IMR-90 (cell line): ENCODE measurements at regions not wholly inside any gene's neighbourhood (a gene's known extent, or its start where the extent isn't known, plus 50 kb on each side); places are given as distances from the start of the nearest gene placed in this dataset.

Source experiments
- ATAC-seq: fragments of 200-7000 bp; cut with Tn5 transposase; 2 replicates; pipeline ENCODE4 v1.9.1; 2020; ENCODE audit warnings: low read depth, mild to moderate bottlenecking, moderate library complexity
- BruUV-seq: library from RNA; stranded (reverse); fragments of 400-500 nt; replicated peaks from 2 replicates; lab custom pipeline; 2021; lab: Mats Ljungman, UMichigan
- CTCF ChIA-PET: fragments of 300-600 bp; formaldehyde crosslinking; extraction: SDS; loops from one replicate; lab custom pipeline; 2021; ENCODE audit warnings: antibody characterized with exemption; lab: Yijun Ruan, JAX
- POLR2A ChIA-PET: fragments of 300-600 bp; sonication (Branson Sonifier 250); formaldehyde crosslinking; loops from one replicate; lab custom pipeline; 2022; ENCODE audit warnings: antibody characterized with exemption; ENCODE audit not compliant: unreplicated experiment; lab: Charles Lee
- DNase-seq: peaks from one replicate; pipeline ENCODE4 v3.0.0; 2013
- H2AFZ ChIP-seq: replicated peaks from 2 replicates; pipeline ENCODE3; 2013; ENCODE audit warnings: low read length, mild to moderate bottlenecking; ENCODE audit not compliant: poor library complexity
- H2AK5ac ChIP-seq: 2 replicates; pipeline ENCODE4 v1.6.1; 2013; ENCODE audit warnings: low read depth, low read length, inconsistent platforms
- H2AK9ac ChIP-seq: replicated peaks from 2 replicates; pipeline ENCODE3; 2013; ENCODE audit warnings: mild to moderate bottlenecking, low read depth, low read length, moderate library complexity; ENCODE audit not compliant: poor library complexity
- H2BK120ac ChIP-seq: 2 replicates; pipeline ENCODE4 v1.6.1; 2013; ENCODE audit warnings: low read depth, low read length, inconsistent platforms
- H2BK15ac ChIP-seq: 3 replicates; pipeline ENCODE4 v1.6.1; 2013; ENCODE audit warnings: low read depth, low read length, inconsistent platforms
- H2BK20ac ChIP-seq: 2 replicates; pipeline ENCODE4 v1.6.1; 2013; ENCODE audit warnings: low read depth, mild to moderate bottlenecking, inconsistent platforms, low read length, moderate library complexity
- H2BK5ac ChIP-seq: 2 replicates; pipeline ENCODE4 v1.6.1; 2013; ENCODE audit warnings: mild to moderate bottlenecking, low read depth, low read length, inconsistent platforms; ENCODE audit not compliant: poor library complexity, severe bottlenecking
- H3K14ac ChIP-seq: replicated peaks from 2 replicates; pipeline ENCODE4 v1.6.1; 2013; ENCODE audit warnings: low read depth, low read length, inconsistent platforms
- H3K18ac ChIP-seq: 2 replicates; pipeline ENCODE4 v1.6.1; 2013; ENCODE audit warnings: low read depth, low read length, control low read depth
- H3K23ac ChIP-seq: 2 replicates; pipeline ENCODE4 v1.6.1; 2013; ENCODE audit warnings: low read depth, low read length, inconsistent platforms
- H3K27ac ChIP-seq: 2 replicates; pipeline ENCODE4 v1.5.1; 2013; ENCODE audit warnings: mild to moderate bottlenecking, control low read depth, low read length; ENCODE audit not compliant: insufficient read depth
- H3K27me3 ChIP-seq: 2 replicates; pipeline ENCODE4 v1.6.1; 2013; ENCODE audit warnings: low read length; ENCODE audit not compliant: control insufficient read depth, insufficient read depth
- H3K36me3 ChIP-seq: 2 replicates; pipeline ENCODE4 v1.6.1; 2013; ENCODE audit warnings: low read length, mixed read lengths; ENCODE audit not compliant: control insufficient read depth, insufficient read depth
- H3K4ac ChIP-seq: 2 replicates; pipeline ENCODE4 v1.6.1; 2013; ENCODE audit warnings: low read depth, low read length, inconsistent platforms
- H3K4me1 ChIP-seq: 2 replicates; pipeline ENCODE4 v1.6.1; 2013; ENCODE audit warnings: low read length, mixed read lengths; ENCODE audit not compliant: control insufficient read depth, insufficient read depth
- H3K4me2 ChIP-seq: 2 replicates; pipeline ENCODE4 v1.6.1; 2013; ENCODE audit warnings: low read depth, mild to moderate bottlenecking, control low read depth, low read length, moderate library complexity
- H3K4me3 ChIP-seq: 2 replicates; pipeline ENCODE4 v1.5.1; 2013; ENCODE audit warnings: low read depth, mild to moderate bottlenecking, control low read depth, low read length, moderate library complexity; ENCODE audit not compliant: insufficient read depth
- H3K56ac ChIP-seq: 2 replicates; pipeline ENCODE4 v1.6.1; 2013; ENCODE audit warnings: low read length, inconsistent platforms; ENCODE audit not compliant: insufficient read depth; ENCODE audit errors: extremely low read depth
- H3K79me1 ChIP-seq, 2 experiments: 2 replicates each; pipeline ENCODE4 v1.6.1; 2013; ENCODE audit warnings: low read length in 2 of 2, inconsistent platforms in 1 of 2, low read depth in 1 of 2
- H3K9ac ChIP-seq: 2 replicates; pipeline ENCODE4 v1.6.1; 2013; ENCODE audit warnings: low read depth, low read length, control low read depth
- H3K9me1 ChIP-seq: 2 replicates; pipeline ENCODE4 v1.6.1; 2013; ENCODE audit warnings: low read length, inconsistent platforms; ENCODE audit not compliant: insufficient read depth
- H3K9me3 ChIP-seq: 2 replicates; pipeline ENCODE4 v1.6.1; 2013; ENCODE audit warnings: low read length; ENCODE audit not compliant: control insufficient read depth, insufficient read depth
- H4K20me1 ChIP-seq: 2 replicates; pipeline ENCODE4 v1.6.1; 2013; ENCODE audit warnings: low read length, inconsistent platforms; ENCODE audit not compliant: insufficient read depth
- H4K5ac ChIP-seq: 2 replicates; pipeline ENCODE4 v1.6.1; 2013; ENCODE audit warnings: mild to moderate bottlenecking, low read depth, low read length, control low read depth
- H4K8ac ChIP-seq, 2 experiments: 2 replicates each; pipeline ENCODE4 v1.6.1; 2013; ENCODE audit warnings: low read depth in 2 of 2, low read length in 2 of 2, control low read depth in 1 of 2, inconsistent platforms in 1 of 2
- H4K91ac ChIP-seq: 2 replicates; pipeline ENCODE4 v1.6.1; 2013; ENCODE audit warnings: low read depth, low read length, inconsistent platforms; ENCODE audit not compliant: insufficient read depth
- CEBPB ChIP-seq: IDR thresholded peaks from 2 replicates; pipeline ENCODE4 v1.6.1; 2012; ENCODE audit warnings: low read depth, low read length, improper control_type of control experiment
- FOS ChIP-seq: fragments of 150-350 bp; IDR thresholded peaks from 2 replicates; pipeline ENCODE4 v1.6.1; 2016; ENCODE audit warnings: low read depth, low read length
- MAZ ChIP-seq: IDR thresholded peaks from 2 replicates; pipeline ENCODE4 v1.6.1; 2012; ENCODE audit warnings: low read depth, mild to moderate bottlenecking, low read length, improper control_type of control experiment, moderate library complexity, borderline replicate concordance
- MXI1 ChIP-seq: IDR thresholded peaks from 2 replicates; pipeline ENCODE4 v1.6.1; 2012; ENCODE audit warnings: low read depth, mild to moderate bottlenecking, low read length, moderate library complexity, borderline replicate concordance
- NFE2L2 ChIP-seq: fragments of 150-350 bp; IDR thresholded peaks from 2 replicates; pipeline ENCODE4 v1.6.1; 2016; ENCODE audit warnings: low read depth, mild to moderate bottlenecking, low read length
- POLR2A ChIP-seq: IDR thresholded peaks from 2 replicates; pipeline ENCODE4 v1.6.1; 2012; ENCODE audit warnings: mild to moderate bottlenecking, low read depth, low read length
- RAD21 ChIP-seq: IDR thresholded peaks from 2 replicates; pipeline ENCODE4 v1.6.1; 2012; ENCODE audit warnings: low read length, improper control_type of control experiment
- RCOR1 ChIP-seq: IDR thresholded peaks from 2 replicates; pipeline ENCODE4 v1.6.1; 2012; ENCODE audit warnings: mild to moderate bottlenecking, low read length, improper control_type of control experiment; ENCODE audit not compliant: insufficient replicate concordance
- RFX5 ChIP-seq: IDR thresholded peaks from 2 replicates; pipeline ENCODE4 v1.8.0; 2012; ENCODE audit warnings: low read depth, mild to moderate bottlenecking, low read length, moderate library complexity
- SMC3 ChIP-seq: fragments of 150-350 bp; IDR thresholded peaks from 2 replicates; pipeline ENCODE4 v1.6.1; 2016; ENCODE audit warnings: low read depth, mild to moderate bottlenecking, antibody characterized with exemption, low read length, moderate library complexity
- WGBS, 2 experiments: methylation state at CpG; one replicate each; pipeline versions ENCODE4 v1.1.5 to v1.1.7; 2013; ENCODE audit warnings: missing lambda C conversion rate in 2 of 2; ENCODE audit not compliant: insufficient read length in 1 of 2; ENCODE audit errors: extremely low coverage in 2 of 2; 5-methylcytosine and 5-hydroxymethylcytosine counted together
- dilution Hi-C: fragments of 300-500 bp; cut with HindIII; formaldehyde crosslinking; loops from one replicate; pipeline ENCODE4 v1.14.3; 2018; ENCODE audit warnings: low sequenced_read_pairs; ENCODE audit not compliant: unreplicated experiment
- in situ Hi-C: fragments of 300-500 bp; cut with MboI; formaldehyde crosslinking; loops from 3 replicates; pipeline ENCODE4 v1.14.3; 2019; ENCODE audit warnings: low sequenced_read_pairs, inconsistent platforms, mixed read lengths
- intact Hi-C: fragments of 100-400 bp; cut with micrococcal nuclease; formaldehyde crosslinking; loops from 2 replicates; pipeline ENCODE4 v1.10.0; 2022
- TF ChIP-seq, protein P1 (sequence below): conservative IDR thresholded peaks from 2 replicates; pipeline ENCODE4 v1.5.1; 2012; ENCODE audit warnings: mild to moderate bottlenecking, low read depth, low read length, improper control_type of control experiment
- TF ChIP-seq, protein P2 (sequence below): fragments of 150-350 bp; IDR thresholded peaks from 2 replicates; pipeline ENCODE4 v1.6.1; 2017; ENCODE audit warnings: mild to moderate bottlenecking, antibody characterized with exemption, low read length, low read depth
- TF ChIP-seq, protein P3 (sequence below): fragments of 150-350 bp; IDR thresholded peaks from 2 replicates; pipeline ENCODE4 v1.6.1; 2016; ENCODE audit warnings: low read depth, mild to moderate bottlenecking, low read length, moderate library complexity, borderline replicate concordance

DNA sequence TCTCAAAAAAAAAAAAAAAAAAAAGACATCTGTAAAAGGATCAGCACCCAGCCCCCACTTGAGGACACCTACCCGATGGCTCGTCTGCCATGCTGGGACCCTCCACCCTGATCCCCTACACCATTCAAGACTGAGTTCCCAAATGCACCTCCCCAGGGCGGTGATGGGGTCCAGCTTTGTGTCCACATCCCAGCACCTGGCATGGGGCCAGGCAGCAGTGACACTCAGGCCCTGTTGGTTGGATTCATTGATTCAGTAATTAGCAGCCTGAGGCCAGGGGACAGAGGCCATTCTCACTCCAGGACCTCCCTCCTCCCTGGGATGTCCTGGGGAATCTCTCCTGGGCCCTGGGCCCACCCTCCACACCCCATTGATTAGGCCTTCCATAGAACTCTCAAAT, 88.8 kb upstream of the RUFY1 start:
- no peak overlapping the region for H2AK5ac ChIP-seq
- H3K4ac ChIP-seq: no peak overlapping the region
- POLR2A ChIA-PET: no interaction called here
- H3K27ac ChIP-seq: no peak overlapping the region
- H4K5ac ChIP-seq: no peak overlapping the region
- H3K56ac ChIP-seq: no peak overlapping the region
- no peak overlapping the region for H2BK20ac ChIP-seq
- no peak overlapping the region for H2BK120ac ChIP-seq
- BruUV-seq: no TSS peak
- no peak overlapping the region for H2AK9ac ChIP-seq
- H4K8ac ChIP-seq: no peak overlapping the region
- TF ChIP-seq NFE2L2: no peak
- TF ChIP-seq FOS: no peak
- TF ChIP-seq, protein P1, sequence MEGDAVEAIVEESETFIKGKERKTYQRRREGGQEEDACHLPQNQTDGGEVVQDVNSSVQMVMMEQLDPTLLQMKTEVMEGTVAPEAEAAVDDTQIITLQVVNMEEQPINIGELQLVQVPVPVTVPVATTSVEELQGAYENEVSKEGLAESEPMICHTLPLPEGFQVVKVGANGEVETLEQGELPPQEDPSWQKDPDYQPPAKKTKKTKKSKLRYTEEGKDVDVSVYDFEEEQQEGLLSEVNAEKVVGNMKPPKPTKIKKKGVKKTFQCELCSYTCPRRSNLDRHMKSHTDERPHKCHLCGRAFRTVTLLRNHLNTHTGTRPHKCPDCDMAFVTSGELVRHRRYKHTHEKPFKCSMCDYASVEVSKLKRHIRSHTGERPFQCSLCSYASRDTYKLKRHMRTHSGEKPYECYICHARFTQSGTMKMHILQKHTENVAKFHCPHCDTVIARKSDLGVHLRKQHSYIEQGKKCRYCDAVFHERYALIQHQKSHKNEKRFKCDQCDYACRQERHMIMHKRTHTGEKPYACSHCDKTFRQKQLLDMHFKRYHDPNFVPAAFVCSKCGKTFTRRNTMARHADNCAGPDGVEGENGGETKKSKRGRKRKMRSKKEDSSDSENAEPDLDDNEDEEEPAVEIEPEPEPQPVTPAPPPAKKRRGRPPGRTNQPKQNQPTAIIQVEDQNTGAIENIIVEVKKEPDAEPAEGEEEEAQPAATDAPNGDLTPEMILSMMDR: no peak
- no peak for TF ChIP-seq RFX5
- TF ChIP-seq, protein P2, sequence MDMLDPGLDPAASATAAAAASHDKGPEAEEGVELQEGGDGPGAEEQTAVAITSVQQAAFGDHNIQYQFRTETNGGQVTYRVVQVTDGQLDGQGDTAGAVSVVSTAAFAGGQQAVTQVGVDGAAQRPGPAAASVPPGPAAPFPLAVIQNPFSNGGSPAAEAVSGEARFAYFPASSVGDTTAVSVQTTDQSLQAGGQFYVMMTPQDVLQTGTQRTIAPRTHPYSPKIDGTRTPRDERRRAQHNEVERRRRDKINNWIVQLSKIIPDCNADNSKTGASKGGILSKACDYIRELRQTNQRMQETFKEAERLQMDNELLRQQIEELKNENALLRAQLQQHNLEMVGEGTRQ: no peak
- TF ChIP-seq POLR2A: no peak
- TF ChIP-seq MXI1: no peak
- no peak for TF ChIP-seq RAD21
- no peak for TF ChIP-seq MAZ
- no peak for TF ChIP-seq SMC3
- TF ChIP-seq, protein P3, sequence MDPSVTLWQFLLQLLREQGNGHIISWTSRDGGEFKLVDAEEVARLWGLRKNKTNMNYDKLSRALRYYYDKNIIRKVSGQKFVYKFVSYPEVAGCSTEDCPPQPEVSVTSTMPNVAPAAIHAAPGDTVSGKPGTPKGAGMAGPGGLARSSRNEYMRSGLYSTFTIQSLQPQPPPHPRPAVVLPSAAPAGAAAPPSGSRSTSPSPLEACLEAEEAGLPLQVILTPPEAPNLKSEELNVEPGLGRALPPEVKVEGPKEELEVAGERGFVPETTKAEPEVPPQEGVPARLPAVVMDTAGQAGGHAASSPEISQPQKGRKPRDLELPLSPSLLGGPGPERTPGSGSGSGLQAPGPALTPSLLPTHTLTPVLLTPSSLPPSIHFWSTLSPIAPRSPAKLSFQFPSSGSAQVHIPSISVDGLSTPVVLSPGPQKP: no peak
- no peak for TF ChIP-seq CEBPB
- no peak for TF ChIP-seq RCOR1
- WGBS, 2 experiments: no CpG with 5 or more reads among the region's 3 CpGs
- no peak overlapping the region for H3K9ac ChIP-seq
- no peak for DNase-seq
- H3K23ac ChIP-seq: no peak overlapping the region
- intact Hi-C loops (no loop called here), dilution Hi-C loops (no loop called here), in situ Hi-C loops (no loop called here)
- H2BK15ac ChIP-seq: no peak overlapping the region
- no peak overlapping the region for H3K4me3 ChIP-seq
- H2AFZ ChIP-seq: no peak overlapping the region
- CTCF ChIA-PET: interaction anchor here (0.7 kb wide), 1 partner anchor 58 kb away, joined by 5 read pairs; no protein-coding TSS in a partner anchor
- H2BK5ac ChIP-seq: no peak overlapping the region
- no peak overlapping the region for H3K18ac ChIP-seq
- H4K91ac ChIP-seq: no peak overlapping the region
- no peak for ATAC-seq
- H3K14ac ChIP-seq: no peak overlapping the region
- H3K27me3 ChIP-seq: no peaks in the 10 kb centered on the region; the same call in 1 of the 2 replicates
- peaks cover 3% of the 10 kb centered on the region; the same call in 1 of the 2 replicates for H3K9me3 ChIP-seq
- no peaks in the 10 kb centered on the region for H3K4me1 ChIP-seq
- H4K20me1 ChIP-seq: no peaks in the 10 kb centered on the region
- no peak overlapping the region for H3K4me2 ChIP-seq
- H3K79me1 ChIP-seq: no peaks in the 10 kb centered on the region
- H3K36me3 ChIP-seq: no peaks in the 10 kb centered on the region
- H3K9me1 ChIP-seq: no peaks in the 10 kb centered on the region
